Liver (tissue), 8 donors: ENCODE measurements at regions not wholly inside any gene's neighbourhood (a gene's known extent, or its start where the extent isn't known, plus 50 kb on each side); places are given as distances from the start of the nearest gene placed in this dataset.

ENCODE experiments used
- DNase-seq: peaks from one replicate; pipeline ENCODE4 v3.0.0-alpha.2; 2017; ENCODE audit warnings: low spot score
- H3K27ac ChIP-seq, 2 donors: one replicate each; pipeline ENCODE4 v1.7.0; 2013; ENCODE audit warnings: inconsistent platforms in 2 of 2, low read length in 2 of 2, control low read depth in 1 of 2, low read depth in 1 of 2, mild to moderate bottlenecking in 1 of 2
- H3K27me3 ChIP-seq, 4 donors: one replicate each; pipeline versions ENCODE4 v1.6.1 to v1.7.0; 2013; ENCODE audit warnings: low read length in 3 of 4, inconsistent platforms in 1 of 4, mild to moderate bottlenecking in 1 of 4, moderate library complexity in 1 of 4; ENCODE audit not compliant: control insufficient read depth in 4 of 4, insufficient read depth in 4 of 4
- H3K36me3 ChIP-seq, 4 donors: one replicate each; pipeline versions ENCODE4 v1.6.1 to v1.7.0; 2013; ENCODE audit warnings: low read length in 3 of 4, mild to moderate bottlenecking in 3 of 4, low read depth in 1 of 4, moderate library complexity in 1 of 4; ENCODE audit not compliant: control insufficient read depth in 4 of 4, insufficient read depth in 3 of 4
- H3K4me1 ChIP-seq, 4 donors: one replicate each; pipeline versions ENCODE4 v1.6.1 to v1.7.0; 2013; ENCODE audit warnings: low read length in 3 of 4, mild to moderate bottlenecking in 3 of 4, moderate library complexity in 1 of 4; ENCODE audit not compliant: control insufficient read depth in 4 of 4, insufficient read depth in 4 of 4
- H3K4me3 ChIP-seq, 3 donors: one replicate each; pipeline versions ENCODE4 v1.6.1 to v1.7.0; 2013; ENCODE audit warnings: low read length in 3 of 3, control low read depth in 1 of 3, low read depth in 1 of 3, mild to moderate bottlenecking in 1 of 3
- H3K9ac ChIP-seq, 2 donors: one replicate each; pipeline ENCODE4 v1.7.0; 2013; ENCODE audit warnings: low read length in 2 of 2, mild to moderate bottlenecking in 2 of 2, moderate library complexity in 2 of 2, control low read depth in 1 of 2, low read depth in 1 of 2
- H3K9me3 ChIP-seq, 4 donors: one replicate each; pipeline versions ENCODE4 v1.6.1 to v1.7.0; 2013; ENCODE audit warnings: low read length in 3 of 4; ENCODE audit not compliant: control insufficient read depth in 4 of 4
- EGR1 ChIP-seq, 2 donors: IDR thresholded peaks; 2 replicates each; pipeline ENCODE4 v1.6.1; 2016 to 2018; ENCODE audit warnings: antibody characterized with exemption in 2 of 2, low read depth in 2 of 2
- FOXA1 ChIP-seq: IDR thresholded peaks from 2 replicates; pipeline ENCODE4 v1.6.1; 2016; ENCODE audit warnings: antibody characterized with exemption
- FOXA2 ChIP-seq: IDR thresholded peaks from 2 replicates; pipeline ENCODE4 v1.6.1; 2016; ENCODE audit warnings: antibody characterized with exemption
- GABPA ChIP-seq, 2 donors: IDR thresholded peaks in 1 of 2; conservative IDR thresholded peaks in 1 of 2; 2 replicates each; pipeline ENCODE4 v1.6.1; 2016; ENCODE audit warnings: antibody characterized with exemption in 2 of 2, mild to moderate bottlenecking in 1 of 2, moderate library complexity in 1 of 2
- HNF4A ChIP-seq, 2 donors: conservative IDR thresholded peaks; 2 replicates each; pipeline ENCODE4 v1.6.1; 2016; ENCODE audit warnings: antibody characterized with exemption in 2 of 2, mild to moderate bottlenecking in 2 of 2
- HNF4G ChIP-seq: IDR thresholded peaks from 2 replicates; pipeline ENCODE4 v1.6.1; 2016; ENCODE audit warnings: antibody characterized with exemption
- JUND ChIP-seq, 2 donors: IDR thresholded peaks; 2 replicates each; pipeline ENCODE4 v1.6.1; 2016; ENCODE audit warnings: antibody characterized with exemption in 2 of 2
- NR2F2 ChIP-seq: IDR thresholded peaks from 2 replicates; pipeline ENCODE4 v1.6.1; 2016; ENCODE audit warnings: antibody characterized with exemption
- RAD21 ChIP-seq, 2 donors: IDR thresholded peaks; 2 replicates each; pipeline ENCODE4 v1.6.1; 2016; ENCODE audit warnings: antibody characterized with exemption in 2 of 2, mild to moderate bottlenecking in 2 of 2
- RXRA ChIP-seq, 2 donors: IDR thresholded peaks; 2 replicates each; pipeline ENCODE4 v1.6.1; 2017 to 2018; ENCODE audit warnings: antibody characterized with exemption in 2 of 2, mild to moderate bottlenecking in 1 of 2
- SP1 ChIP-seq: IDR thresholded peaks from 2 replicates; pipeline ENCODE4 v1.6.1; 2018; ENCODE audit warnings: antibody characterized with exemption, mild to moderate bottlenecking
- TAF1 ChIP-seq: conservative IDR thresholded peaks from 2 replicates; pipeline ENCODE4 v1.6.1; 2016; ENCODE audit warnings: antibody characterized with exemption, mild to moderate bottlenecking
- YY1 ChIP-seq: IDR thresholded peaks from 2 replicates; pipeline ENCODE4 v1.6.1; 2016; ENCODE audit warnings: antibody characterized with exemption, mild to moderate bottlenecking
- WGBS: extraction: QIAGEN DNeasy Blood & Tissue Kit; methylation state at CpG from one replicate; pipeline ENCODE4 v1.1.7; 2013; 5-methylcytosine and 5-hydroxymethylcytosine counted together
- TF ChIP-seq, protein P1 (sequence below): fragments of 150-350 bp; IDR thresholded peaks from 2 replicates; pipeline ENCODE4 v1.5.1; 2017; ENCODE audit warnings: improper control_type of control experiment, low read depth, low read length; ENCODE audit not compliant: missing input control
- TF ChIP-seq, protein P2 (sequence below): IDR thresholded peaks from 2 replicates; pipeline ENCODE4 v1.6.1; 2016; ENCODE audit warnings: antibody characterized with exemption
- TF ChIP-seq, protein P3 (sequence below): IDR thresholded peaks from 2 replicates; pipeline ENCODE4 v1.6.1; 2016; ENCODE audit warnings: antibody characterized with exemption
- TF ChIP-seq, protein P4 (sequence below): IDR thresholded peaks from 2 replicates; pipeline ENCODE4 v1.6.1; 2016; ENCODE audit warnings: antibody characterized with exemption, mild to moderate bottlenecking
- TF ChIP-seq, protein P5 (sequence below): IDR thresholded peaks from 2 replicates; pipeline ENCODE4 v1.6.1; 2016; ENCODE audit warnings: antibody characterized with exemption
- donor health status: healthy.
- donor health status: healthy.
- donor health status: healthy.
- donor health status: healthy.
- donor health status: healthy.

DNA sequence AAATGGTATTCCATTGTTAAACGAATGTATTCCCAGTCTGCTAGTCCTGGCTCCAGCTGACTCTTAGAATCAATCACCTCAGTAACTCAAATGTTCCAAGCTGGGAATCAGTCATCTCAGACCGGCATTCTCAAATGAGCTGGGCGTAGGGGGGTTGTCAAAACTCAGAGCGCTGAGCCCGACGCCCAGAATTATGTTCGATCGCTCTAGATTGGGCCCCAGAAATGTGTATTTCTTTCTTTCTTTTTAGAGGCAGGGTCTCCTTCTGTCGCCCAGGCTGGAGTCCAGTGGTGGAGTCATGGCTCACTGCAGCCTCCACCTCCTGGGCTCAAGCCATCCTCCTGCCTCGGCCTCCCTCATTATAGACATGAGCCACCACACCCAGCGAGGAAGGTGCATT, 99.3 kb upstream of the IGF1R start:
- Histone ChIP-seq H3K4me3 (no peak overlapping the region), H3K36me3 (peaks cover 0 to 1% (median 0%) of the 10 kb centered on the region in 4 donors), H3K9ac (no peak overlapping the region), H3K27ac (no peak overlapping the region), H3K27me3 (peaks cover 0 to 6% (median 2%) of the 10 kb centered on the region in 4 donors), H3K9me3 (no peaks in the 10 kb centered on the region), H3K4me1 (peaks cover 0 to 6% (median 2%) of the 10 kb centered on the region in 4 donors)
- WGBS = 81% methylated on average over 11 of the region's 11 CpGs
- no peak for DNase-seq
- TF ChIP-seq, protein P1, sequence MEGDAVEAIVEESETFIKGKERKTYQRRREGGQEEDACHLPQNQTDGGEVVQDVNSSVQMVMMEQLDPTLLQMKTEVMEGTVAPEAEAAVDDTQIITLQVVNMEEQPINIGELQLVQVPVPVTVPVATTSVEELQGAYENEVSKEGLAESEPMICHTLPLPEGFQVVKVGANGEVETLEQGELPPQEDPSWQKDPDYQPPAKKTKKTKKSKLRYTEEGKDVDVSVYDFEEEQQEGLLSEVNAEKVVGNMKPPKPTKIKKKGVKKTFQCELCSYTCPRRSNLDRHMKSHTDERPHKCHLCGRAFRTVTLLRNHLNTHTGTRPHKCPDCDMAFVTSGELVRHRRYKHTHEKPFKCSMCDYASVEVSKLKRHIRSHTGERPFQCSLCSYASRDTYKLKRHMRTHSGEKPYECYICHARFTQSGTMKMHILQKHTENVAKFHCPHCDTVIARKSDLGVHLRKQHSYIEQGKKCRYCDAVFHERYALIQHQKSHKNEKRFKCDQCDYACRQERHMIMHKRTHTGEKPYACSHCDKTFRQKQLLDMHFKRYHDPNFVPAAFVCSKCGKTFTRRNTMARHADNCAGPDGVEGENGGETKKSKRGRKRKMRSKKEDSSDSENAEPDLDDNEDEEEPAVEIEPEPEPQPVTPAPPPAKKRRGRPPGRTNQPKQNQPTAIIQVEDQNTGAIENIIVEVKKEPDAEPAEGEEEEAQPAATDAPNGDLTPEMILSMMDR = no peak
- TF ChIP-seq, protein P2, sequence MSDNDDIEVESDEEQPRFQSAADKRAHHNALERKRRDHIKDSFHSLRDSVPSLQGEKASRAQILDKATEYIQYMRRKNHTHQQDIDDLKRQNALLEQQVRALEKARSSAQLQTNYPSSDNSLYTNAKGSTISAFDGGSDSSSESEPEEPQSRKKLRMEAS = no peak
- TF ChIP-seq FOXA1 = no peak
- no peak for TF ChIP-seq TAF1
- no peak for TF ChIP-seq NR2F2
- no peak for TF ChIP-seq SP1
- TF ChIP-seq, protein P3, sequence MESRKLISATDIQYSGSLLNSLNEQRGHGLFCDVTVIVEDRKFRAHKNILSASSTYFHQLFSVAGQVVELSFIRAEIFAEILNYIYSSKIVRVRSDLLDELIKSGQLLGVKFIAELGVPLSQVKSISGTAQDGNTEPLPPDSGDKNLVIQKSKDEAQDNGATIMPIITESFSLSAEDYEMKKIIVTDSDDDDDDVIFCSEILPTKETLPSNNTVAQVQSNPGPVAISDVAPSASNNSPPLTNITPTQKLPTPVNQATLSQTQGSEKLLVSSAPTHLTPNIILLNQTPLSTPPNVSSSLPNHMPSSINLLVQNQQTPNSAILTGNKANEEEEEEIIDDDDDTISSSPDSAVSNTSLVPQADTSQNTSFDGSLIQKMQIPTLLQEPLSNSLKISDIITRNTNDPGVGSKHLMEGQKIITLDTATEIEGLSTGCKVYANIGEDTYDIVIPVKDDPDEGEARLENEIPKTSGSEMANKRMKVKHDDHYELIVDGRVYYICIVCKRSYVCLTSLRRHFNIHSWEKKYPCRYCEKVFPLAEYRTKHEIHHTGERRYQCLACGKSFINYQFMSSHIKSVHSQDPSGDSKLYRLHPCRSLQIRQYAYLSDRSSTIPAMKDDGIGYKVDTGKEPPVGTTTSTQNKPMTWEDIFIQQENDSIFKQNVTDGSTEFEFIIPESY = no peak
- TF ChIP-seq GABPA (IDR thresholded peaks at IDR 0.05 in 1 of 2, conservative IDR thresholded peaks at IDR 0.05 in 1 of 2) = no peak
- TF ChIP-seq HNF4A (conservative IDR thresholded peaks at IDR 0.05) = no peak
- no peak for TF ChIP-seq YY1
- no peak for TF ChIP-seq JUND (IDR thresholded peaks at IDR 0.05)
- no peak for TF ChIP-seq RAD21 (IDR thresholded peaks at IDR 0.05)
- TF ChIP-seq EGR1 (IDR thresholded peaks at IDR 0.05; ENCODE audit: low read depth in 2 of 2) = no peak
- TF ChIP-seq, protein P4, sequence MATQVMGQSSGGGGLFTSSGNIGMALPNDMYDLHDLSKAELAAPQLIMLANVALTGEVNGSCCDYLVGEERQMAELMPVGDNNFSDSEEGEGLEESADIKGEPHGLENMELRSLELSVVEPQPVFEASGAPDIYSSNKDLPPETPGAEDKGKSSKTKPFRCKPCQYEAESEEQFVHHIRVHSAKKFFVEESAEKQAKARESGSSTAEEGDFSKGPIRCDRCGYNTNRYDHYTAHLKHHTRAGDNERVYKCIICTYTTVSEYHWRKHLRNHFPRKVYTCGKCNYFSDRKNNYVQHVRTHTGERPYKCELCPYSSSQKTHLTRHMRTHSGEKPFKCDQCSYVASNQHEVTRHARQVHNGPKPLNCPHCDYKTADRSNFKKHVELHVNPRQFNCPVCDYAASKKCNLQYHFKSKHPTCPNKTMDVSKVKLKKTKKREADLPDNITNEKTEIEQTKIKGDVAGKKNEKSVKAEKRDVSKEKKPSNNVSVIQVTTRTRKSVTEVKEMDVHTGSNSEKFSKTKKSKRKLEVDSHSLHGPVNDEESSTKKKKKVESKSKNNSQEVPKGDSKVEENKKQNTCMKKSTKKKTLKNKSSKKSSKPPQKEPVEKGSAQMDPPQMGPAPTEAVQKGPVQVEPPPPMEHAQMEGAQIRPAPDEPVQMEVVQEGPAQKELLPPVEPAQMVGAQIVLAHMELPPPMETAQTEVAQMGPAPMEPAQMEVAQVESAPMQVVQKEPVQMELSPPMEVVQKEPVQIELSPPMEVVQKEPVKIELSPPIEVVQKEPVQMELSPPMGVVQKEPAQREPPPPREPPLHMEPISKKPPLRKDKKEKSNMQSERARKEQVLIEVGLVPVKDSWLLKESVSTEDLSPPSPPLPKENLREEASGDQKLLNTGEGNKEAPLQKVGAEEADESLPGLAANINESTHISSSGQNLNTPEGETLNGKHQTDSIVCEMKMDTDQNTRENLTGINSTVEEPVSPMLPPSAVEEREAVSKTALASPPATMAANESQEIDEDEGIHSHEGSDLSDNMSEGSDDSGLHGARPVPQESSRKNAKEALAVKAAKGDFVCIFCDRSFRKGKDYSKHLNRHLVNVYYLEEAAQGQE = no peak
- no peak for TF ChIP-seq HNF4G
- no peak for TF ChIP-seq FOXA2
- TF ChIP-seq RXRA (IDR thresholded peaks at IDR 0.05) = no peak
- TF ChIP-seq, protein P5, sequence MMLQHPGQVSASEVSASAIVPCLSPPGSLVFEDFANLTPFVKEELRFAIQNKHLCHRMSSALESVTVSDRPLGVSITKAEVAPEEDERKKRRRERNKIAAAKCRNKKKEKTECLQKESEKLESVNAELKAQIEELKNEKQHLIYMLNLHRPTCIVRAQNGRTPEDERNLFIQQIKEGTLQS = no peak
